ENCODE measurements at regions not wholly inside any gene's neighbourhood (a gene's known extent, or its start where the extent isn't known, plus 50 kb on each side); places are given as distances from the start of the nearest gene placed in this dataset.

- Histone ChIP-seq H3K9ac (ENCODE audit: low read length) (no peak overlapping the region), H3K36me3 (replicated peaks in 1 of 2; ENCODE audit: control extremely low read depth in 1 of 2, control insufficient read depth in 1 of 2, extremely low read depth in 1 of 2, insufficient read depth in 2 of 2, low read length in 1 of 2) (no peaks in the 10 kb centered on the region), H3K79me2 (ENCODE audit: control insufficient read depth, insufficient read depth, low read length) (no peaks in the 10 kb centered on the region), H4K20me1 (ENCODE audit: control insufficient read depth, insufficient read depth, low read length, poor library complexity, severe bottlenecking) (no peaks in the 10 kb centered on the region), H3K4me3 (ENCODE audit: control extremely low read depth in 1 of 5, extremely low read depth in 1 of 5, insufficient read depth in 1 of 5, low read depth in 2 of 5, low read length in 4 of 5) (no peak overlapping the region), H3K27me3 (replicated peaks in 1 of 4; ENCODE audit: control extremely low read depth in 1 of 4, control insufficient read depth in 3 of 4, insufficient read depth in 4 of 4, low read length in 3 of 4) (peaks cover 0 to 5% (median 3%) of the 10 kb centered on the region in 4 experiments), H3K4me1 (ENCODE audit: control insufficient read depth in 2 of 2, insufficient read depth in 2 of 2, low read length in 2 of 2) (no peaks in the 10 kb centered on the region), H2AFZ (ENCODE audit: insufficient read depth, low read depth, low read length, poor library complexity, severe bottlenecking) (no peak overlapping the region), H3K9me3 (ENCODE audit: control extremely low read depth in 1 of 3, control insufficient read depth in 2 of 3, insufficient read depth in 1 of 3, low read length in 2 of 3) (no peaks in the 10 kb centered on the region), H3K27ac (ENCODE audit: low read length in 2 of 2) (no peak overlapping the region), H3K4me2 (replicated peaks; ENCODE audit: low read depth, low read length, poor library complexity, severe bottlenecking) (no peak overlapping the region)
- ATAC-seq (ENCODE audit: low read depth): no peak
- Mint-ChIP-seq H3K4me3 (no peak overlapping the region), H3K27ac (no peak overlapping the region), H3K4me1 (no peaks in the 10 kb centered on the region), H3K9me3 (ENCODE audit: insufficient read depth) (no peaks in the 10 kb centered on the region), H3K27me3 (peaks cover 20% of the 10 kb centered on the region)
- intact Hi-C loops (cut with micrococcal nuclease): no loop called here
- WGBS (ENCODE audit: insufficient coverage): 80% methylated on average over 1 of the region's 4 CpGs
- ChIA-PET POLR2A (no interaction called here), CTCF (no interaction called here)
- DNase-seq: no peak
- TF ChIP-seq CTCF (IDR thresholded peaks at IDR 0.05) (no peak), EZH2 (IDR thresholded peaks at IDR 0.05; ENCODE audit: borderline replicate concordance, insufficient read depth, low read depth, low read length, poor library complexity, severe bottlenecking) (no peak)
These were observed 383.6 kb downstream of the HNRNPD start for GRCh38 chr4:81990211-81990610.

GRCh38 chr4:81989202-81989601 is 384.6 kb downstream of the HNRNPD start:
- no peak overlapping the region for H3K27ac Mint-ChIP-seq
- ChIA-PET CTCF (no interaction called here), POLR2A (no interaction called here)
- H3K4me2 ChIP-seq (replicated peaks; ENCODE audit: low read depth, low read length, poor library complexity, severe bottlenecking): no peak overlapping the region
- H3K9me3 Mint-ChIP-seq (ENCODE audit: insufficient read depth): no peaks in the 10 kb centered on the region
- intact Hi-C loops (cut with micrococcal nuclease): no loop called here
- no peaks in the 10 kb centered on the region for H3K9me3 ChIP-seq (ENCODE audit: control extremely low read depth in 1 of 3, control insufficient read depth in 2 of 3, insufficient read depth in 1 of 3, low read length in 2 of 3)
- peaks cover 20% of the 10 kb centered on the region for H3K27me3 Mint-ChIP-seq
- no peaks in the 10 kb centered on the region for H3K4me1 Mint-ChIP-seq
- H3K36me3 ChIP-seq (replicated peaks in 1 of 2; ENCODE audit: control extremely low read depth in 1 of 2, control insufficient read depth in 1 of 2, extremely low read depth in 1 of 2, insufficient read depth in 2 of 2, low read length in 1 of 2): no peaks in the 10 kb centered on the region
- H3K27ac ChIP-seq (ENCODE audit: low read length in 2 of 2): no peak overlapping the region
- peaks cover 0 to 5% (median 3%) of the 10 kb centered on the region in 4 experiments for H3K27me3 ChIP-seq (replicated peaks in 1 of 4; ENCODE audit: control extremely low read depth in 1 of 4, control insufficient read depth in 3 of 4, insufficient read depth in 4 of 4, low read length in 3 of 4)
- no peaks in the 10 kb centered on the region for H3K4me1 ChIP-seq (ENCODE audit: control insufficient read depth in 2 of 2, insufficient read depth in 2 of 2, low read length in 2 of 2)
- TF ChIP-seq EZH2 (IDR thresholded peaks at IDR 0.05; ENCODE audit: borderline replicate concordance, insufficient read depth, low read depth, low read length, poor library complexity, severe bottlenecking) (no peak), CTCF (IDR thresholded peaks at IDR 0.05) (no peak)
- no peak overlapping the region for H3K4me3 ChIP-seq (ENCODE audit: control extremely low read depth in 1 of 5, extremely low read depth in 1 of 5, insufficient read depth in 1 of 5, low read depth in 2 of 5, low read length in 4 of 5)
- ATAC-seq (ENCODE audit: low read depth) (no peak), DNase-seq (no peak)
- H2AFZ ChIP-seq (ENCODE audit: insufficient read depth, low read depth, low read length, poor library complexity, severe bottlenecking): no peak overlapping the region
- no peaks in the 10 kb centered on the region for H3K79me2 ChIP-seq (ENCODE audit: control insufficient read depth, insufficient read depth, low read length)
- H4K20me1 ChIP-seq (ENCODE audit: control insufficient read depth, insufficient read depth, low read length, poor library complexity, severe bottlenecking): no peaks in the 10 kb centered on the region
- no CpG with 5 or more reads among the region's 1 CpG for WGBS (ENCODE audit: insufficient coverage)
- H3K9ac ChIP-seq (ENCODE audit: low read length): no peak overlapping the region
- no peak overlapping the region for H3K4me3 Mint-ChIP-seq
